OCI-LY7 (cell line): ENCODE measurements at regions not wholly inside any gene's neighbourhood (a gene's known extent, or its start where the extent isn't known, plus 50 kb on each side); places are given as distances from the start of the nearest gene placed in this dataset.

Source experiments
- CTCF ChIP-seq: fragments of 200-600 bp; sonication (generic); conservative IDR thresholded peaks from 2 replicates; pipeline ENCODE4 v1.5.1; 2014; ENCODE audit warnings: mild to moderate bottlenecking, antibody characterized with exemption, low read length, moderate library complexity, mixed read lengths
- EZH2phosphoT487 ChIP-seq: fragments of 200-600 bp; sonication (generic); IDR thresholded peaks from 2 replicates; pipeline ENCODE4 v1.6.1; 2018; ENCODE audit warnings: low read depth, borderline replicate concordance, mild to moderate bottlenecking, mixed run types, antibody characterized with exemption, low read length, moderate library complexity, mixed read lengths

GRCh38 chrX:63281465-63281864 is 69.7 kb downstream of the SPIN4 start:
- no peak for TF ChIP-seq CTCF
- no peak for TF ChIP-seq EZH2phosphoT487
